HG02884 (cell line): ENCODE measurements at regions not wholly inside any gene's neighbourhood (a gene's known extent, or its start where the extent isn't known, plus 50 kb on each side); places are given as distances from the start of the nearest gene placed in this dataset.

Source experiments
- ATAC-seq: cut with Tn5 transposase; IDR thresholded peaks from one replicate; pipeline ENCODE4 v1.9.1; 2021; ENCODE audit warnings: mild to moderate bottlenecking, moderate library complexity; ENCODE audit not compliant: unreplicated experiment

- no peak for ATAC-seq
Observed at GRCh38 chr9:119429302-119429701, 60.1 kb upstream of the BRINP1 start.

- ATAC-seq = no peak
Observed at GRCh38 chr9:119420231-119420630, 51.0 kb upstream of the BRINP1 start.
